22Rv1 (cell line): ENCODE measurements at regions not wholly inside any gene's neighbourhood (a gene's known extent, or its start where the extent isn't known, plus 50 kb on each side); places are given as distances from the start of the nearest gene placed in this dataset.

Experiments used
- CTCF ChIP-seq: fragments of 450-650 bp; IDR thresholded peaks from 2 replicates; pipeline ENCODE4 v1.5.1; 2017; ENCODE audit warnings: mild to moderate bottlenecking
- ZFX ChIP-seq: fragments of 450-650 bp; IDR thresholded peaks from 2 replicates; pipeline ENCODE4 v1.6.1; 2017; ENCODE audit warnings: antibody characterized with exemption, borderline replicate concordance

- no peak for TF ChIP-seq CTCF
- TF ChIP-seq ZFX = no peak
Observed at GRCh38 chrX:20952180-20952579, 422.0 kb upstream of the CNKSR2 start.
